IMR-90 (cell line): ENCODE measurements at regions not wholly inside any gene's neighbourhood (a gene's known extent, or its start where the extent isn't known, plus 50 kb on each side); places are given as distances from the start of the nearest gene placed in this dataset.

ENCODE experiments used
- ATAC-seq: fragments of 200-7000 bp; cut with Tn5 transposase; 2 replicates; pipeline ENCODE4 v1.9.1; 2020; ENCODE audit warnings: low read depth, mild to moderate bottlenecking, moderate library complexity
- BruUV-seq: library from RNA; stranded (reverse); fragments of 400-500 nt; replicated peaks from 2 replicates; lab custom pipeline; 2021; lab: Mats Ljungman, UMichigan
- CTCF ChIA-PET: fragments of 300-600 bp; formaldehyde crosslinking; extraction: SDS; loops from one replicate; lab custom pipeline; 2021; ENCODE audit warnings: antibody characterized with exemption; lab: Yijun Ruan, JAX
- POLR2A ChIA-PET: fragments of 300-600 bp; sonication (Branson Sonifier 250); formaldehyde crosslinking; loops from one replicate; lab custom pipeline; 2022; ENCODE audit warnings: antibody characterized with exemption; ENCODE audit not compliant: unreplicated experiment; lab: Charles Lee
- DNase-seq: peaks from one replicate; pipeline ENCODE4 v3.0.0; 2013
- H2AFZ ChIP-seq: replicated peaks from 2 replicates; pipeline ENCODE3; 2013; ENCODE audit warnings: low read length, mild to moderate bottlenecking; ENCODE audit not compliant: poor library complexity
- H2AK5ac ChIP-seq: 2 replicates; pipeline ENCODE4 v1.6.1; 2013; ENCODE audit warnings: low read depth, low read length, inconsistent platforms
- H2AK9ac ChIP-seq: replicated peaks from 2 replicates; pipeline ENCODE3; 2013; ENCODE audit warnings: mild to moderate bottlenecking, low read depth, low read length, moderate library complexity; ENCODE audit not compliant: poor library complexity
- H2BK120ac ChIP-seq: 2 replicates; pipeline ENCODE4 v1.6.1; 2013; ENCODE audit warnings: low read depth, low read length, inconsistent platforms
- H2BK15ac ChIP-seq: 3 replicates; pipeline ENCODE4 v1.6.1; 2013; ENCODE audit warnings: low read depth, low read length, inconsistent platforms
- H2BK20ac ChIP-seq: 2 replicates; pipeline ENCODE4 v1.6.1; 2013; ENCODE audit warnings: low read depth, mild to moderate bottlenecking, inconsistent platforms, low read length, moderate library complexity
- H2BK5ac ChIP-seq: 2 replicates; pipeline ENCODE4 v1.6.1; 2013; ENCODE audit warnings: mild to moderate bottlenecking, low read depth, low read length, inconsistent platforms; ENCODE audit not compliant: poor library complexity, severe bottlenecking
- H3K14ac ChIP-seq: replicated peaks from 2 replicates; pipeline ENCODE4 v1.6.1; 2013; ENCODE audit warnings: low read depth, low read length, inconsistent platforms
- H3K18ac ChIP-seq: 2 replicates; pipeline ENCODE4 v1.6.1; 2013; ENCODE audit warnings: low read depth, low read length, control low read depth
- H3K23ac ChIP-seq: 2 replicates; pipeline ENCODE4 v1.6.1; 2013; ENCODE audit warnings: low read depth, low read length, inconsistent platforms
- H3K27ac ChIP-seq: 2 replicates; pipeline ENCODE4 v1.5.1; 2013; ENCODE audit warnings: mild to moderate bottlenecking, control low read depth, low read length; ENCODE audit not compliant: insufficient read depth
- H3K27me3 ChIP-seq: 2 replicates; pipeline ENCODE4 v1.6.1; 2013; ENCODE audit warnings: low read length; ENCODE audit not compliant: control insufficient read depth, insufficient read depth
- H3K36me3 ChIP-seq: 2 replicates; pipeline ENCODE4 v1.6.1; 2013; ENCODE audit warnings: low read length, mixed read lengths; ENCODE audit not compliant: control insufficient read depth, insufficient read depth
- H3K4ac ChIP-seq: 2 replicates; pipeline ENCODE4 v1.6.1; 2013; ENCODE audit warnings: low read depth, low read length, inconsistent platforms
- H3K4me1 ChIP-seq: 2 replicates; pipeline ENCODE4 v1.6.1; 2013; ENCODE audit warnings: low read length, mixed read lengths; ENCODE audit not compliant: control insufficient read depth, insufficient read depth
- H3K4me2 ChIP-seq: 2 replicates; pipeline ENCODE4 v1.6.1; 2013; ENCODE audit warnings: low read depth, mild to moderate bottlenecking, control low read depth, low read length, moderate library complexity
- H3K4me3 ChIP-seq: 2 replicates; pipeline ENCODE4 v1.5.1; 2013; ENCODE audit warnings: low read depth, mild to moderate bottlenecking, control low read depth, low read length, moderate library complexity; ENCODE audit not compliant: insufficient read depth
- H3K56ac ChIP-seq: 2 replicates; pipeline ENCODE4 v1.6.1; 2013; ENCODE audit warnings: low read length, inconsistent platforms; ENCODE audit not compliant: insufficient read depth; ENCODE audit errors: extremely low read depth
- H3K79me1 ChIP-seq, 2 experiments: 2 replicates each; pipeline ENCODE4 v1.6.1; 2013; ENCODE audit warnings: low read length in 2 of 2, inconsistent platforms in 1 of 2, low read depth in 1 of 2
- H3K9ac ChIP-seq: 2 replicates; pipeline ENCODE4 v1.6.1; 2013; ENCODE audit warnings: low read depth, low read length, control low read depth
- H3K9me1 ChIP-seq: 2 replicates; pipeline ENCODE4 v1.6.1; 2013; ENCODE audit warnings: low read length, inconsistent platforms; ENCODE audit not compliant: insufficient read depth
- H3K9me3 ChIP-seq: 2 replicates; pipeline ENCODE4 v1.6.1; 2013; ENCODE audit warnings: low read length; ENCODE audit not compliant: control insufficient read depth, insufficient read depth
- H4K20me1 ChIP-seq: 2 replicates; pipeline ENCODE4 v1.6.1; 2013; ENCODE audit warnings: low read length, inconsistent platforms; ENCODE audit not compliant: insufficient read depth
- H4K5ac ChIP-seq: 2 replicates; pipeline ENCODE4 v1.6.1; 2013; ENCODE audit warnings: mild to moderate bottlenecking, low read depth, low read length, control low read depth
- H4K8ac ChIP-seq, 2 experiments: 2 replicates each; pipeline ENCODE4 v1.6.1; 2013; ENCODE audit warnings: low read depth in 2 of 2, low read length in 2 of 2, control low read depth in 1 of 2, inconsistent platforms in 1 of 2
- H4K91ac ChIP-seq: 2 replicates; pipeline ENCODE4 v1.6.1; 2013; ENCODE audit warnings: low read depth, low read length, inconsistent platforms; ENCODE audit not compliant: insufficient read depth
- CTCF ChIP-seq: conservative IDR thresholded peaks from 2 replicates; pipeline ENCODE4 v1.5.1; 2012; ENCODE audit warnings: mild to moderate bottlenecking, low read depth, low read length, improper control_type of control experiment
- MAFK ChIP-seq: IDR thresholded peaks from 2 replicates; pipeline ENCODE4 v1.6.1; 2012; ENCODE audit warnings: low read depth, low read length, improper control_type of control experiment
- WGBS, 2 experiments: methylation state at CpG; one replicate each; pipeline versions ENCODE4 v1.1.5 to v1.1.7; 2013; ENCODE audit warnings: missing lambda C conversion rate in 2 of 2; ENCODE audit not compliant: insufficient read length in 1 of 2; ENCODE audit errors: extremely low coverage in 2 of 2; 5-methylcytosine and 5-hydroxymethylcytosine counted together
- dilution Hi-C: fragments of 300-500 bp; cut with HindIII; formaldehyde crosslinking; loops from one replicate; pipeline ENCODE4 v1.14.3; 2018; ENCODE audit warnings: low sequenced_read_pairs; ENCODE audit not compliant: unreplicated experiment
- in situ Hi-C: fragments of 300-500 bp; cut with MboI; formaldehyde crosslinking; loops from 3 replicates; pipeline ENCODE4 v1.14.3; 2019; ENCODE audit warnings: low sequenced_read_pairs, inconsistent platforms, mixed read lengths
- intact Hi-C: fragments of 100-400 bp; cut with micrococcal nuclease; formaldehyde crosslinking; loops from 2 replicates; pipeline ENCODE4 v1.10.0; 2022

- Histone ChIP-seq H2AFZ (no peak overlapping the region), H3K27me3 (no peaks in the 10 kb centered on the region), H2AK9ac (no peak overlapping the region), H2BK15ac (no peak overlapping the region), H2BK20ac (no peak overlapping the region), H3K9me3 (peaks cover 4% of the 10 kb centered on the region; the same call in 1 of the 2 replicates), H2AK5ac (no peak overlapping the region), H3K36me3 (no peaks in the 10 kb centered on the region), H3K79me1 (no peaks in the 10 kb centered on the region), H4K8ac (no peak overlapping the region), H2BK120ac (no peak overlapping the region), H3K14ac (no peak overlapping the region), H4K91ac (no peak overlapping the region), H3K4me1 (no peaks in the 10 kb centered on the region), H3K56ac (no peak overlapping the region), H3K4ac (no peak overlapping the region), H3K4me2 (no peak overlapping the region), H3K4me3 (no peak overlapping the region), H3K27ac (no peak overlapping the region), H4K5ac (no peak overlapping the region), H2BK5ac (no peak overlapping the region), H3K23ac (no peak overlapping the region), H3K9ac (no peak overlapping the region), H3K9me1 (no peaks in the 10 kb centered on the region), H4K20me1 (no peaks in the 10 kb centered on the region), H3K18ac (no peak overlapping the region)
- ATAC-seq = no peak
- TF ChIP-seq CTCF = no peak
- TF ChIP-seq MAFK = peak; percentile 98
- no peak for DNase-seq
- in situ Hi-C loops = no loop called here
- WGBS, 2 experiments = no CpG with 5 or more reads among the region's 1 CpG
- dilution Hi-C loops = no loop called here
- no TSS peak for BruUV-seq
- intact Hi-C loops = no loop called here
- ChIA-PET CTCF (no interaction called here), POLR2A (no interaction called here)
These were observed 249.6 kb downstream of the CCDC59 start for GRCh38 chr12:82108615-82109014.
